DOHH2 (cell line): ENCODE measurements at regions not wholly inside any gene's neighbourhood (a gene's known extent, or its start where the extent isn't known, plus 50 kb on each side); places are given as distances from the start of the nearest gene placed in this dataset.

Experiments
- CTCF ChIP-seq: fragments of 200-600 bp; sonication (generic); IDR thresholded peaks from one replicate; pipeline ENCODE4 v1.5.1; 2014; ENCODE audit warnings: antibody characterized with exemption, mild to moderate bottlenecking, low read depth, low read length; ENCODE audit not compliant: poor library complexity, severe bottlenecking
- EZH2phosphoT487 ChIP-seq: fragments of 200-600 bp; sonication (generic); IDR thresholded peaks from 2 replicates; pipeline ENCODE4 v1.6.1; 2017; ENCODE audit warnings: borderline replicate concordance, mild to moderate bottlenecking, antibody characterized with exemption, low read length, moderate library complexity, mixed read lengths

DNA sequence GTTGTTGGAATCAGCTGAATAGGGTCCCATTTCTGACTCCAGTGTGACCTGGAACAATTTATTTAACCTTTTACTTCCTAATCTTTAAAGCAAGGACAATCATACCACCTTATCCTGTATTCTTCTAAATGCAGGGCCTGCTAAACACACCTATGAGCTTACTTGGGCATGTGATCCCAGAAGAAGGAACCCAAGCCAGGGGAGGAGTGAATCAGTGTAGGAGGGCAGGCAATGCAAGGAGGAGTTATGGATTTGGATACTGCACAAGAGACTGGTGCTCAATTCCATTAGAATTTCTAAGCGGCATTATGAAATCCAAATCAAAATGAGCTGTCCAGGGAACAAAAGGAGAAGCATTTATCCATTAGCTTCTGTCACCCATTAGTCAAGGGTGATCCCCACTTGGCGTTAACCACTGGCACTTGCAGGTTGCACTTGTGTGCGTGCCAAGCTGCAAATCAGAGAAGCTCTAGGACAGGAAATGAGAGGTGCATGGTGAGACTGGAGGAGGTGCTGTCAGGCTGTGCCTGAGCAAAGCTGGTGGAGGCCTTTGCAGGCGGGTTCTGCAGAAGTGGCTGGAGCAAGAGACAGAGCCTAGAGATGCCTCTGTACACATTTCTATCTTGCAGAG, 297.2 kb upstream of the PLXNA2 start:
- TF ChIP-seq CTCF (no peak), EZH2phosphoT487 (no peak)
